IMR-90 (cell line): ENCODE measurements at regions not wholly inside any gene's neighbourhood (a gene's known extent, or its start where the extent isn't known, plus 50 kb on each side); places are given as distances from the start of the nearest gene placed in this dataset.
A peak's percentile ranks its signal among the peaks of the same experiment; 100 is the strongest.

ENCODE experiments used
- ATAC-seq: fragments of 200-7000 bp; cut with Tn5 transposase; 2 replicates; pipeline ENCODE4 v1.9.1; 2020; ENCODE audit warnings: low read depth, mild to moderate bottlenecking, moderate library complexity
- BruUV-seq: library from RNA; stranded (reverse); fragments of 400-500 nt; replicated peaks from 2 replicates; lab custom pipeline; 2021; lab: Mats Ljungman, UMichigan
- CTCF ChIA-PET: fragments of 300-600 bp; formaldehyde crosslinking; extraction: SDS; loops from one replicate; lab custom pipeline; 2021; ENCODE audit warnings: antibody characterized with exemption; lab: Yijun Ruan, JAX
- POLR2A ChIA-PET: fragments of 300-600 bp; sonication (Branson Sonifier 250); formaldehyde crosslinking; loops from one replicate; lab custom pipeline; 2022; ENCODE audit warnings: antibody characterized with exemption; ENCODE audit not compliant: unreplicated experiment; lab: Charles Lee
- DNase-seq: peaks from one replicate; pipeline ENCODE4 v3.0.0; 2013
- H2AFZ ChIP-seq: replicated peaks from 2 replicates; pipeline ENCODE3; 2013; ENCODE audit warnings: low read length, mild to moderate bottlenecking; ENCODE audit not compliant: poor library complexity
- H2AK5ac ChIP-seq: 2 replicates; pipeline ENCODE4 v1.6.1; 2013; ENCODE audit warnings: low read depth, low read length, inconsistent platforms
- H2AK9ac ChIP-seq: replicated peaks from 2 replicates; pipeline ENCODE3; 2013; ENCODE audit warnings: mild to moderate bottlenecking, low read depth, low read length, moderate library complexity; ENCODE audit not compliant: poor library complexity
- H2BK120ac ChIP-seq: 2 replicates; pipeline ENCODE4 v1.6.1; 2013; ENCODE audit warnings: low read depth, low read length, inconsistent platforms
- H2BK15ac ChIP-seq: 3 replicates; pipeline ENCODE4 v1.6.1; 2013; ENCODE audit warnings: low read depth, low read length, inconsistent platforms
- H2BK20ac ChIP-seq: 2 replicates; pipeline ENCODE4 v1.6.1; 2013; ENCODE audit warnings: low read depth, mild to moderate bottlenecking, inconsistent platforms, low read length, moderate library complexity
- H2BK5ac ChIP-seq: 2 replicates; pipeline ENCODE4 v1.6.1; 2013; ENCODE audit warnings: mild to moderate bottlenecking, low read depth, low read length, inconsistent platforms; ENCODE audit not compliant: poor library complexity, severe bottlenecking
- H3K14ac ChIP-seq: replicated peaks from 2 replicates; pipeline ENCODE4 v1.6.1; 2013; ENCODE audit warnings: low read depth, low read length, inconsistent platforms
- H3K18ac ChIP-seq: 2 replicates; pipeline ENCODE4 v1.6.1; 2013; ENCODE audit warnings: low read depth, low read length, control low read depth
- H3K23ac ChIP-seq: 2 replicates; pipeline ENCODE4 v1.6.1; 2013; ENCODE audit warnings: low read depth, low read length, inconsistent platforms
- H3K27ac ChIP-seq: 2 replicates; pipeline ENCODE4 v1.5.1; 2013; ENCODE audit warnings: mild to moderate bottlenecking, control low read depth, low read length; ENCODE audit not compliant: insufficient read depth
- H3K27me3 ChIP-seq: 2 replicates; pipeline ENCODE4 v1.6.1; 2013; ENCODE audit warnings: low read length; ENCODE audit not compliant: control insufficient read depth, insufficient read depth
- H3K36me3 ChIP-seq: 2 replicates; pipeline ENCODE4 v1.6.1; 2013; ENCODE audit warnings: low read length, mixed read lengths; ENCODE audit not compliant: control insufficient read depth, insufficient read depth
- H3K4ac ChIP-seq: 2 replicates; pipeline ENCODE4 v1.6.1; 2013; ENCODE audit warnings: low read depth, low read length, inconsistent platforms
- H3K4me1 ChIP-seq: 2 replicates; pipeline ENCODE4 v1.6.1; 2013; ENCODE audit warnings: low read length, mixed read lengths; ENCODE audit not compliant: control insufficient read depth, insufficient read depth
- H3K4me2 ChIP-seq: 2 replicates; pipeline ENCODE4 v1.6.1; 2013; ENCODE audit warnings: low read depth, mild to moderate bottlenecking, control low read depth, low read length, moderate library complexity
- H3K4me3 ChIP-seq: 2 replicates; pipeline ENCODE4 v1.5.1; 2013; ENCODE audit warnings: low read depth, mild to moderate bottlenecking, control low read depth, low read length, moderate library complexity; ENCODE audit not compliant: insufficient read depth
- H3K56ac ChIP-seq: 2 replicates; pipeline ENCODE4 v1.6.1; 2013; ENCODE audit warnings: low read length, inconsistent platforms; ENCODE audit not compliant: insufficient read depth; ENCODE audit errors: extremely low read depth
- H3K79me1 ChIP-seq, 2 experiments: 2 replicates each; pipeline ENCODE4 v1.6.1; 2013; ENCODE audit warnings: low read length in 2 of 2, inconsistent platforms in 1 of 2, low read depth in 1 of 2
- H3K9ac ChIP-seq: 2 replicates; pipeline ENCODE4 v1.6.1; 2013; ENCODE audit warnings: low read depth, low read length, control low read depth
- H3K9me1 ChIP-seq: 2 replicates; pipeline ENCODE4 v1.6.1; 2013; ENCODE audit warnings: low read length, inconsistent platforms; ENCODE audit not compliant: insufficient read depth
- H3K9me3 ChIP-seq: 2 replicates; pipeline ENCODE4 v1.6.1; 2013; ENCODE audit warnings: low read length; ENCODE audit not compliant: control insufficient read depth, insufficient read depth
- H4K20me1 ChIP-seq: 2 replicates; pipeline ENCODE4 v1.6.1; 2013; ENCODE audit warnings: low read length, inconsistent platforms; ENCODE audit not compliant: insufficient read depth
- H4K5ac ChIP-seq: 2 replicates; pipeline ENCODE4 v1.6.1; 2013; ENCODE audit warnings: mild to moderate bottlenecking, low read depth, low read length, control low read depth
- H4K8ac ChIP-seq, 2 experiments: 2 replicates each; pipeline ENCODE4 v1.6.1; 2013; ENCODE audit warnings: low read depth in 2 of 2, low read length in 2 of 2, control low read depth in 1 of 2, inconsistent platforms in 1 of 2
- H4K91ac ChIP-seq: 2 replicates; pipeline ENCODE4 v1.6.1; 2013; ENCODE audit warnings: low read depth, low read length, inconsistent platforms; ENCODE audit not compliant: insufficient read depth
- MAFK ChIP-seq: IDR thresholded peaks from 2 replicates; pipeline ENCODE4 v1.6.1; 2012; ENCODE audit warnings: low read depth, low read length, improper control_type of control experiment
- MXI1 ChIP-seq: IDR thresholded peaks from 2 replicates; pipeline ENCODE4 v1.6.1; 2012; ENCODE audit warnings: low read depth, mild to moderate bottlenecking, low read length, moderate library complexity, borderline replicate concordance
- WGBS, 2 experiments: methylation state at CpG; one replicate each; pipeline versions ENCODE4 v1.1.5 to v1.1.7; 2013; ENCODE audit warnings: missing lambda C conversion rate in 2 of 2; ENCODE audit not compliant: insufficient read length in 1 of 2; ENCODE audit errors: extremely low coverage in 2 of 2; 5-methylcytosine and 5-hydroxymethylcytosine counted together
- dilution Hi-C: fragments of 300-500 bp; cut with HindIII; formaldehyde crosslinking; loops from one replicate; pipeline ENCODE4 v1.14.3; 2018; ENCODE audit warnings: low sequenced_read_pairs; ENCODE audit not compliant: unreplicated experiment
- in situ Hi-C: fragments of 300-500 bp; cut with MboI; formaldehyde crosslinking; loops from 3 replicates; pipeline ENCODE4 v1.14.3; 2019; ENCODE audit warnings: low sequenced_read_pairs, inconsistent platforms, mixed read lengths
- intact Hi-C: fragments of 100-400 bp; cut with micrococcal nuclease; formaldehyde crosslinking; loops from 2 replicates; pipeline ENCODE4 v1.10.0; 2022

DNA sequence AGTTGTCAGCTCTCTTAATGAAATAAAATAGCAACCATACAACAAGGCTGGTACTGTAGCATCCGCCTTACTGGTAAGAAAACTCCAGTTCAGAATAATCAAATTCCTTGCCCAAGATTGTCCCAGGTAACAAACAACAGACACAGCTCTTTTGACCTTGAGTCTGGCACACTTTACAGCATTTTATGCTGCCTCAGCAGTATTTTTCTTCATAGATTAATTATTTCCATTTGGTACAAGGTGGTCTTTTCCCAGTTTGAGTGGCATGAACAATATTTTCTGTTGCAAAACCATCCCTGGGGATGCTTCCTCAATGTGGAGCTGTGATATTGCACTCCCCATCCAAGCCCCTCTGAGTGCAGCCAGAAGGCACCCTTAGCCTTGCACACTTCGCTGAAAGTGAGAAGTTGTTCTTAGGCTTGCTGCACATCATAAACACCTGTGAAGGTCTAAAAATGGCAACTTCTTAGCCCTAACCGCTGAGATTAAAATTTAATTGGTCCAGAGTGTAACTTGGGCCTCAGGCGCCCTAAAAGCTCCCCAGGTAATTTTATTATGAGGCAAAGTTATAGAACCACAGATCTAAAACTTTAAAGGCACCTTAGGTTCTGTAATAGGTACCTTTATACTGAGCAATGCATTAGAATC lies 523.3 kb downstream of the CMPK2 start:
- H3K18ac ChIP-seq, result no peak overlapping the region
- H2AFZ ChIP-seq, result no peak overlapping the region
- H3K4me1 ChIP-seq, result no peaks in the 10 kb centered on the region
- dilution Hi-C loops, result no loop called here
- ChIA-PET CTCF (no interaction called here), POLR2A (no interaction called here)
- no peaks in the 10 kb centered on the region for H3K9me1 ChIP-seq
- H4K5ac ChIP-seq, result no peak overlapping the region
- in situ Hi-C loops, result no loop called here
- DNase-seq (no peak), ATAC-seq (no peak)
- no peak overlapping the region for H3K14ac ChIP-seq
- H4K20me1 ChIP-seq, result no peaks in the 10 kb centered on the region
- no CpG with 5 or more reads among the region's 4 CpGs for WGBS, 2 experiments
- no peak overlapping the region for H2BK120ac ChIP-seq
- no peak overlapping the region for H3K9ac ChIP-seq
- no peaks in the 10 kb centered on the region for H3K79me1 ChIP-seq
- H4K91ac ChIP-seq, result no peak overlapping the region
- intact Hi-C loops, result no loop called here
- no peaks in the 10 kb centered on the region for H3K9me3 ChIP-seq
- no peaks in the 10 kb centered on the region for H3K27me3 ChIP-seq
- H2BK5ac ChIP-seq, result no peak overlapping the region
- H2AK5ac ChIP-seq, result no peak overlapping the region
- no peak for TF ChIP-seq MXI1
- peak; percentile 97 for TF ChIP-seq MAFK
- no peak overlapping the region for H3K56ac ChIP-seq
- H3K27ac ChIP-seq, result no peak overlapping the region
- no peak overlapping the region for H3K4ac ChIP-seq
- no peak overlapping the region for H2BK15ac ChIP-seq
- no peak overlapping the region for H3K23ac ChIP-seq
- no peak overlapping the region for H3K4me3 ChIP-seq
- H3K4me2 ChIP-seq, result no peak overlapping the region
- no TSS peak for BruUV-seq
- no peaks in the 10 kb centered on the region for H3K36me3 ChIP-seq
- no peak overlapping the region for H4K8ac ChIP-seq
- H2AK9ac ChIP-seq, result no peak overlapping the region
- no peak overlapping the region for H2BK20ac ChIP-seq
